Gastrocnemius medialis (tissue), 4 donors: ENCODE measurements at regions not wholly inside any gene's neighbourhood (a gene's known extent, or its start where the extent isn't known, plus 50 kb on each side); places are given as distances from the start of the nearest gene placed in this dataset.

Experiments used
- POLR2A ChIP-seq, 2 donors: fragments of 450-650 bp; IDR thresholded peaks; one replicate each; pipeline ENCODE4 v1.6.1; 2017; ENCODE audit warnings: antibody characterized with exemption in 2 of 2, mild to moderate bottlenecking in 2 of 2, moderate library complexity in 2 of 2
- TF ChIP-seq, protein P1 (sequence below), 5 experiments: fragments of 450-650 bp in 3 of 5; fragments of 200-600 bp in 2 of 5; sonication (generic) in 2 of 5; IDR thresholded peaks in 4 of 5; conservative IDR thresholded peaks in 1 of 5; 1 replicate in 4 of 5; 2 replicates in 1 of 5; pipeline ENCODE4 v1.5.1; 2016 to 2019; ENCODE audit warnings: antibody characterized with exemption in 5 of 5, mild to moderate bottlenecking in 3 of 5, moderate library complexity in 3 of 5

DNA sequence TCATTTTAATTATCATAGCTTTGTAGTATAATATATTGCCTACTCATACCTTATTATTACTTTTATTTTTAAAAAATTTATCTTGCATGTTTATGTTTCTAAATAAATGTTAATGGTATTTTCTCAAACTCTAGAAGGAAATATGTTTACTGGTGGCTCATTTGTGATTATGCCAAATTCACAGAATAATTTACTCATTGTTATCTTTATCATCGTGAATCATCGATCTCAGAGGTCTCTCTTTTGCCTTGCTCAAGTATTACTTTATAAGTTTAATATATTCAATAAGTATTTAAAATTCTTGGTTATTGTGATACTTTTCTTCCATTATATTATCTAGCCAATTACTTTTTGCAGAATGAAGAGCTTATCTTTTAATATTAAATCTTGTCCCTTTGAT lies 836.7 kb upstream of the ADAMTS5 start:
- TF ChIP-seq, protein P1, sequence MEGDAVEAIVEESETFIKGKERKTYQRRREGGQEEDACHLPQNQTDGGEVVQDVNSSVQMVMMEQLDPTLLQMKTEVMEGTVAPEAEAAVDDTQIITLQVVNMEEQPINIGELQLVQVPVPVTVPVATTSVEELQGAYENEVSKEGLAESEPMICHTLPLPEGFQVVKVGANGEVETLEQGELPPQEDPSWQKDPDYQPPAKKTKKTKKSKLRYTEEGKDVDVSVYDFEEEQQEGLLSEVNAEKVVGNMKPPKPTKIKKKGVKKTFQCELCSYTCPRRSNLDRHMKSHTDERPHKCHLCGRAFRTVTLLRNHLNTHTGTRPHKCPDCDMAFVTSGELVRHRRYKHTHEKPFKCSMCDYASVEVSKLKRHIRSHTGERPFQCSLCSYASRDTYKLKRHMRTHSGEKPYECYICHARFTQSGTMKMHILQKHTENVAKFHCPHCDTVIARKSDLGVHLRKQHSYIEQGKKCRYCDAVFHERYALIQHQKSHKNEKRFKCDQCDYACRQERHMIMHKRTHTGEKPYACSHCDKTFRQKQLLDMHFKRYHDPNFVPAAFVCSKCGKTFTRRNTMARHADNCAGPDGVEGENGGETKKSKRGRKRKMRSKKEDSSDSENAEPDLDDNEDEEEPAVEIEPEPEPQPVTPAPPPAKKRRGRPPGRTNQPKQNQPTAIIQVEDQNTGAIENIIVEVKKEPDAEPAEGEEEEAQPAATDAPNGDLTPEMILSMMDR (IDR thresholded peaks at IDR 0.05 in 4 of 5, conservative IDR thresholded peaks at IDR 0.05 in 1 of 5) = no peak
- TF ChIP-seq POLR2A (IDR thresholded peaks at IDR 0.05) = no peak
